NAMALWA (cell line): ENCODE measurements at regions not wholly inside any gene's neighbourhood (a gene's known extent, or its start where the extent isn't known, plus 50 kb on each side); places are given as distances from the start of the nearest gene placed in this dataset.
"Not testable (repeated sequence)": the region's sequence is repeated elsewhere in the genome, so short reads cannot be mapped to it uniquely, and the experiment has no call there.

Experiments
- DNase-seq: peaks from one replicate; pipeline ENCODE4 v3.0.0-alpha.2; 2015; ENCODE audit warnings: low spot score

DNA sequence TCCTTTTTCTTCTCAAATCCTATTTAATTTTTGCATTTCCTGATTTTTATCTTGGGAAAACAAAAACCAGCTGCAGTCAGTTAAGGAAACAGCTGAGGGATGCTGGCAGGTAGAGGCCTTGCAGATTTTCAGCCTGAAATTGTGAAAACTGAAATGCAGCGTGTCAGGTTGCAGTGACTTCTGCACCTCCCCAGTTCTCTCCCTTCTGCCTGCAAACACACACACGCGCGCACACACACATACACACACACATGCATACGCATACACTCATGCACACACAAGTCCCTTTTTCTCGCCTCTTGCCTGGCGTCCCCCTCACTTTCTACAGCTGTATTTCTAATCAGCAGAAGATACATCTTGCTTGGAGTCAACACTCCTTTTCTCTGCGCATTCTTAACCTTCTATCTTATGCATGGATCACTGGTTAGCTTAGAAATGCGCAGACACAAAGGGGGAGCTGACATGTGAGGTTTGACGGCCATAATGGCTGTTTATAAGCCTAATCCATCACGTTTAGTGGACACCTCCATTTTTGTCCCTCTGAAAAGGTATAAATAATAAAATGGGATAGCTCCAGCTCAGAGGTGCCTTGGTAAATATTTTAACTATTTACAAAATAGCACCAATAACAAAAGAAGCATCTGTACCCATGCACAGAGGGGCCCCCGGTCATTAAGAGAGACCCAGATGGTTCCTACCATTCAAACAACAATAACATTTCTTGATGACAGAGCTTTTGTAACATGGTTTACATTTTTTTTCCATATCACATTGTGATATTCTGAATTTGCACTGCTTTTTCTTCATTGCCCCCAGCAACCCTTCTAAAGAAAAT lies 392.1 kb upstream of the SALL1 start:
- DNase-seq: no peak

- no peak for DNase-seq
Observed at GRCh38 chr16:51540259-51540658, 389.2 kb upstream of the SALL1 start.

DNA sequence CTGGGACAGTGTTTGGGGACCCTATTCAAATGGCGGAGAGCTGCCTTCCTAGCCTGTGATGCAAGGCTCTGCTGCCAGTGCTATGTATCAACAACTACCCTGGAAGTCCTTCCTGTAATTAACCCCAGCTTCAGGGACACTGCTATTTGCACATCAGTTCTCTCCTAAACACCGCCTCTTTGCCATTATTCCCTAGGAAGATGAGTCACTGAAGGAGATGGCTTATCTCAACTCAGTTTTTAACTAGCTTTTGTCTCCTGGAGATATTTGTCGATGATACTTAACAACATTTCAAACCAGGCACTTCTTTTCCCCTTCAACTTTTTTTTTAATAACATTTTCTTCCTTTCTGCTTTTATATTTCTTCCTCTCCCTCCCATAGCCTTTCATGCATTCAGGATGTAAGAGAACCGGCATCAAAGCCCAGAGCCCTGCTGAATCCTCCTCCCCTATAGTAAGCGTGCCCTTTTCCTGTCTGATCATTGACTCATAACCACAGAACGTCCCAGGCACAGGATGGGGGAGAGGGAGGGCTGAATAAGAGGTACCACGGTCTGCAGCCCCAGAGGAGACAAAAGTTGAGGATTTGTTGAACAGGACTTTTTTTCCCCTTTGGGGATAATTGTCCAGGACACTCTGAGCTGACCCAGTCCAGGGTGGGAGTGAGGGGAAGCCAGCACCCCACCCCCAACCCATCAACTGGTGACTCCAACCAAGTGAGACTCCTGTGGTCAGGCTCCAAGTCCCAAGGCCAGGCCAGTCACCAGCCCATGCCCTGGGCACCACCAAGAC lies 387.8 kb upstream of the SALL1 start:
- no peak for DNase-seq

- DNase-seq: no peak
Observed at GRCh38 chr16:51535591-51535990, 384.5 kb upstream of the SALL1 start.

DNA sequence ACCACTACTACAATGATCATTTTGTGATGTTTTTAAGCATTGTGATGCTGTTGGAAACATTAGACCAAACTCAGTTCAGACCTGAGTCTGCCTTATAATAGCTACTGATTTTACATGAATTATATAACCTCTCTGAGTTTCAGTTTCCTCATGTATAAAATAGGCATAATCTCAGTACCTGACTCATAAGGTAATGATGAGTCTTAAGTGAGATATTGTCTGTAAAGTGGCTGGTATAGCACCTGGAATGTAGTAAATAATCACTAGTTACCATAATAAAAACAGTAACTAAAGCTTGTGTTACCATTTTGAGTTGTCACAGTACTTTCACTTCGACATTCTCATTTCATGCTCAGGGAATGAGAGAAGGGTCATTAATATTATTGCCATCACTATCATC lies 381.5 kb upstream of the SALL1 start:
- DNase-seq: no peak

DNA sequence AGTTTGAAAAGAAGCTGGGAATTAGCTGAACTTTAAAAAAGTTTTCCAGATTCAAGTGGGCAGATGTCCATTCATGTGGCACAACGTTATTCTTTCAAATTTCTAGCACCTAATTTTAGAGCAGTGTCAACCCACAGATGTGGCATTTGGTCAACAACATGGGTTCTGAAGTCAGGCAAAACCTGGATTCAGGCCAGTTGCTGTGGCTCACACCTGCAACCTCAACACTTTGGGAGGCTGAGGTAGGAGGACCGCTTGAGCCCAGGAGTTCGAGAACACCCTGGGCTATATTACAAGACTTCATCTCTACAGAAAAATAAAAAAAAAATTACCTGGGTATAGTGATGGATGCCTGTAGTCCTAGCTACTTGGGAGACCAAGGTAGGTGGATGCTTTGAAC lies 380.2 kb upstream of the SALL1 start:
- no peak for DNase-seq

- no peak for DNase-seq
Observed at GRCh38 chr16:51527349-51527748, 376.3 kb upstream of the SALL1 start.

- DNase-seq: no peak
Observed at GRCh38 chr16:51526621-51527020, 375.6 kb upstream of the SALL1 start.

- DNase-seq: no peak
Observed at GRCh38 chr16:51524555-51525373, 373.7 kb upstream of the SALL1 start.

- DNase-seq: no peak
Observed at GRCh38 chr16:51524070-51524469, 373.0 kb upstream of the SALL1 start.

GRCh38 chr16:51523400-51523799 lies 372.3 kb upstream of the SALL1 start:
- no peak for DNase-seq

DNA sequence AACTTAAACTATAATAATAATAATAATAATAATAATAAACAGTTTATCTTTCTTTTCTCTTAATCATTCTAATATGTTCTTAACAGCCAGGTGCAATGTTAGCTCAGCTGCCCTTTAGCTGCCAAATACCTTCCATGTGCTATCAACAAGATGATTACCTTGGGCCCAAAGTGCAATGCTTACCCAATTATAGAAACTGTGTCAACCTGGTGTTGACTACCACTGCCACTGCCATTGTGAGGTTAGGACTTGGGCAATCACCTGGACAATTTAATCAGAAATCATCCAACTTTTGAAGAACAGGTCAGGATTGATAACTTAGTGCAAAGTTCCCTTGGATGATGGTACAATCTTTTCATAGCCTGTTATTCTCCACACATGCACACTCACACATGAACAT lies 371.8 kb upstream of the SALL1 start:
- DNase-seq: no peak

GRCh38 chr16:51516960-51517359 lies 365.9 kb upstream of the SALL1 start:
- DNase-seq: not testable (repeated sequence)

GRCh38 chr16:51510416-51510815 lies 359.3 kb upstream of the SALL1 start:
- no peak for DNase-seq

- DNase-seq: no peak
Observed at GRCh38 chr16:51509336-51509735, 358.3 kb upstream of the SALL1 start.

GRCh38 chr16:51508490-51509212 lies 357.6 kb upstream of the SALL1 start:
- DNase-seq: no peak

DNA sequence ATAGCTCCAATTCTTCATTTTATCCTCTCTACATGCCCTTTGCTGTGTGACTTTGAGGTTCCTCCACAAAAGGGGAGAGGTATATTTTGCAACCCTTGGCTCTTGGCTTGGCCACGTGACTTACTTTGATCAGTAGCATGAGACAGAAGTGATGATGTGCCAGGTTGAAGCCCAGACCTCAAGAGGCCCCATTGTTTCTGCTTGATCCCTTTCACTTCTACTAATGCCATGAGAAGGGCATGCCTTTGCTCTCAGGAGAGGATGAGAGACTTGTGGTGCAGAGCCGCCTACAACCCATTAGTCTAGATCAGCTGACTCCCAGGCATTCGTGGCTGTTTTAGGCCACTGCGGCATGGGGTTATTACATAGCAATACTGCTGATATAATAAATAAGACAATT lies 356.2 kb upstream of the SALL1 start:
- DNase-seq: no peak

DNA sequence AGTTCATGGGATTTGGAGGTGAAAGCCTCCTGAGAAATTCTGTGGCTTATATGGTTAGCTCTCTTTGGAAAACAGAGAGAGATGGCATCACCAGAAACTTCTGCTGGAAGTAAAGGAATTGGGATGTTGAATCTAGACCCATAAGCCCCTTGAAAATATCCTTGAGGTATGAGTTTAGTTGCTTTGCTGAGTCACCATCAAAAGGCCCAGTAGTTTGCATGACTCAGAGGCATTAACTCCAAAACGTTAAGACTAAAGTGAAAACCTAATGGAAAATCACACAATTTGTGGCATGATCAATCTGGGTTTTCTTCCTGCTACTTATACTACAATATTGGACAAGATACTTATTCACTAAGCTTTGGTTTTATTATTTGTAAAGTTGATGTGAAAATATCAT lies 349.2 kb upstream of the SALL1 start:
- no peak for DNase-seq

- no peak for DNase-seq
Observed at GRCh38 chr16:51497541-51498211, 346.6 kb upstream of the SALL1 start.

- DNase-seq: no peak
Observed at GRCh38 chr16:51490866-51491265, 339.8 kb upstream of the SALL1 start.

- no peak for DNase-seq
Observed at GRCh38 chr16:51487880-51488279, 336.8 kb upstream of the SALL1 start.
